ENCODE measurements at regions not wholly inside any gene's neighbourhood (a gene's known extent, or its start where the extent isn't known, plus 50 kb on each side); places are given as distances from the start of the nearest gene placed in this dataset.

DNA sequence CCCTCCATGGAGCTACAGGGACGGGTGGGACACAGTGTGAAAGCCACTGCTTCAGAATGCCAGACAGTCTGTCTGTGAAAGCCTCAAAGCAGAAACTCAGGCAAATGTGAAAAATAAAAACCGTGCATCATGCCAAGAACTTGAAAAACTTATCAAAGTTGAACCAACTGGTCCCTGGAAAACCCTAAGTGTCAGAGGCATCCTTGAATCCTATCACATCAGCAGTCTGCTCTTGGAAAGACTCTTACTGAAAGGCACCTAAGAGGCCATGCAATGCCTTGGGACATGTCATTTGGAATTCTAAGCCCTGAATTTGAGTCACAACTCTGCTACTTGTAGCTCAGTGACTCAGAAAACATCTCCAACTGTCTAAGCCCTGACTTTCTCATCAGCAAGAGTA is 62.4 kb upstream of the GRIN2B start:
- no peak for TF ChIP-seq CTCF (IDR thresholded peaks at IDR 0.05; ENCODE audit: low read depth, low read length, missing input control)
- no peak for TF ChIP-seq ATF3 (IDR thresholded peaks at IDR 0.05)
- TF ChIP-seq, protein P1, sequence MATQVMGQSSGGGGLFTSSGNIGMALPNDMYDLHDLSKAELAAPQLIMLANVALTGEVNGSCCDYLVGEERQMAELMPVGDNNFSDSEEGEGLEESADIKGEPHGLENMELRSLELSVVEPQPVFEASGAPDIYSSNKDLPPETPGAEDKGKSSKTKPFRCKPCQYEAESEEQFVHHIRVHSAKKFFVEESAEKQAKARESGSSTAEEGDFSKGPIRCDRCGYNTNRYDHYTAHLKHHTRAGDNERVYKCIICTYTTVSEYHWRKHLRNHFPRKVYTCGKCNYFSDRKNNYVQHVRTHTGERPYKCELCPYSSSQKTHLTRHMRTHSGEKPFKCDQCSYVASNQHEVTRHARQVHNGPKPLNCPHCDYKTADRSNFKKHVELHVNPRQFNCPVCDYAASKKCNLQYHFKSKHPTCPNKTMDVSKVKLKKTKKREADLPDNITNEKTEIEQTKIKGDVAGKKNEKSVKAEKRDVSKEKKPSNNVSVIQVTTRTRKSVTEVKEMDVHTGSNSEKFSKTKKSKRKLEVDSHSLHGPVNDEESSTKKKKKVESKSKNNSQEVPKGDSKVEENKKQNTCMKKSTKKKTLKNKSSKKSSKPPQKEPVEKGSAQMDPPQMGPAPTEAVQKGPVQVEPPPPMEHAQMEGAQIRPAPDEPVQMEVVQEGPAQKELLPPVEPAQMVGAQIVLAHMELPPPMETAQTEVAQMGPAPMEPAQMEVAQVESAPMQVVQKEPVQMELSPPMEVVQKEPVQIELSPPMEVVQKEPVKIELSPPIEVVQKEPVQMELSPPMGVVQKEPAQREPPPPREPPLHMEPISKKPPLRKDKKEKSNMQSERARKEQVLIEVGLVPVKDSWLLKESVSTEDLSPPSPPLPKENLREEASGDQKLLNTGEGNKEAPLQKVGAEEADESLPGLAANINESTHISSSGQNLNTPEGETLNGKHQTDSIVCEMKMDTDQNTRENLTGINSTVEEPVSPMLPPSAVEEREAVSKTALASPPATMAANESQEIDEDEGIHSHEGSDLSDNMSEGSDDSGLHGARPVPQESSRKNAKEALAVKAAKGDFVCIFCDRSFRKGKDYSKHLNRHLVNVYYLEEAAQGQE (IDR thresholded peaks at IDR 0.05): no peak

All from liver (tissue), 3 donors.